GM12891 (cell line): ENCODE measurements at regions not wholly inside any gene's neighbourhood (a gene's known extent, or its start where the extent isn't known, plus 50 kb on each side); places are given as distances from the start of the nearest gene placed in this dataset.

Experiments used
- PAX5 ChIP-seq: IDR thresholded peaks from 2 replicates; pipeline ENCODE4 v1.6.1; 2011; ENCODE audit warnings: low read length, moderate library complexity, mild to moderate bottlenecking; ENCODE audit not compliant: insufficient read depth, severe bottlenecking
- POLR2A ChIP-seq: IDR thresholded peaks from 2 replicates; pipeline ENCODE4 v1.6.1; 2011; ENCODE audit warnings: low read depth, low read length, control low read depth
- POLR2AphosphoS5 ChIP-seq: IDR thresholded peaks from 2 replicates; pipeline ENCODE4 v1.6.1; 2011; ENCODE audit warnings: low read depth, low read length, control low read depth
- SPI1 ChIP-seq: IDR thresholded peaks from 2 replicates; pipeline ENCODE4 v1.6.1; 2011; ENCODE audit warnings: low read depth, low read length, control low read depth
- TAF1 ChIP-seq: IDR thresholded peaks from 2 replicates; pipeline ENCODE4 v1.6.1; 2011; ENCODE audit warnings: low read depth, low read length, control low read depth

DNA sequence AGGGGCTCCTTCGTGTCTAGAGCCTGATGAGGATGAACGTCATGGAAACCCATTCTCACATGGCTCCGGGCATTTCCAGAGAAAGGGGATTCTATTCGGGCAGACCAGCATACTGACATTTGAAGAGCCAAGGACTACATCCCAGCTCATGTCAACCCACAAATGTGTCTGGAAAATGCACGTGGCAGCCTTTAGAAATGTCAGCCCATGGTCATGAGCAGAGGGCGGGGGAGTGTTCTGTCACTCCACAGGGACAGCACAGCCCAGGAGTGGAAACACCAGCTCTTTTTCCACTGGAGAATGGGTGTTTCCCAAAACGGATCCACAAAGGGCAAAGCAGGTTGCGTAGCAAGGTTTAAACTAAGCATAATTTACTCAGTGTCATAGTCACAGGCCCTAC, 207.0 kb downstream of the BCOR start:
- no peak for TF ChIP-seq PAX5
- no peak for TF ChIP-seq POLR2AphosphoS5
- TF ChIP-seq POLR2A: no peak
- TF ChIP-seq TAF1: no peak
- TF ChIP-seq SPI1: no peak
